Fibroblast of pulmonary artery (primary cell): ENCODE measurements at regions not wholly inside any gene's neighbourhood (a gene's known extent, or its start where the extent isn't known, plus 50 kb on each side); places are given as distances from the start of the nearest gene placed in this dataset.

ENCODE experiments used
- DNase-seq: peaks from one replicate; pipeline ENCODE4 v3.0.0-alpha.2; 2010; ENCODE audit warnings: low read depth
- H3K4me3 ChIP-seq: replicated peaks from 2 replicates; pipeline ENCODE4 v1.5.1; 2011; ENCODE audit warnings: low read depth, mild to moderate bottlenecking, control low read depth, low read length, moderate library complexity
- TF ChIP-seq, protein P1 (sequence below): IDR thresholded peaks from 2 replicates; pipeline ENCODE4 v1.5.1; 2011; ENCODE audit warnings: mild to moderate bottlenecking, control low read depth, low read length, inconsistent platforms; ENCODE audit errors: missing control alignments

DNA sequence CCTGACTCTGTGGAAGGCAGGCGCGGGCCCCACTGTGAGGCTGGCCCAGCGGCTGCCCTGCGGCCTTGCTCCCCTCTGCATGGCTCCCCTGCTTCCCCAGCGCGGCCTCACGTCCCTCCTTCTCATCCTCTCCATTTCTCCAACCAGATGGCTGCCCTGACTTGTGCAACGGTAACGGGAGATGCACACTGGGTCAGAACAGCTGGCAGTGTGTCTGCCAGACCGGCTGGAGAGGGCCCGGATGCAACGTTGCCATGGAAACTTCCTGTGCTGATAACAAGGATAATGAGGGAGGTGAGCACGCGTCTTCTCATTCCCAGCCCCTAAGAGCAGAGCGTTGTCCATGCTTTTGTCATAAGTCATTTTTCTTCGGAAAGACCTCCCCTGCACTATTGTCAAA is 129.0 kb upstream of the WWC1 start:
- DNase-seq = peak; percentile 50
- TF ChIP-seq, protein P1, sequence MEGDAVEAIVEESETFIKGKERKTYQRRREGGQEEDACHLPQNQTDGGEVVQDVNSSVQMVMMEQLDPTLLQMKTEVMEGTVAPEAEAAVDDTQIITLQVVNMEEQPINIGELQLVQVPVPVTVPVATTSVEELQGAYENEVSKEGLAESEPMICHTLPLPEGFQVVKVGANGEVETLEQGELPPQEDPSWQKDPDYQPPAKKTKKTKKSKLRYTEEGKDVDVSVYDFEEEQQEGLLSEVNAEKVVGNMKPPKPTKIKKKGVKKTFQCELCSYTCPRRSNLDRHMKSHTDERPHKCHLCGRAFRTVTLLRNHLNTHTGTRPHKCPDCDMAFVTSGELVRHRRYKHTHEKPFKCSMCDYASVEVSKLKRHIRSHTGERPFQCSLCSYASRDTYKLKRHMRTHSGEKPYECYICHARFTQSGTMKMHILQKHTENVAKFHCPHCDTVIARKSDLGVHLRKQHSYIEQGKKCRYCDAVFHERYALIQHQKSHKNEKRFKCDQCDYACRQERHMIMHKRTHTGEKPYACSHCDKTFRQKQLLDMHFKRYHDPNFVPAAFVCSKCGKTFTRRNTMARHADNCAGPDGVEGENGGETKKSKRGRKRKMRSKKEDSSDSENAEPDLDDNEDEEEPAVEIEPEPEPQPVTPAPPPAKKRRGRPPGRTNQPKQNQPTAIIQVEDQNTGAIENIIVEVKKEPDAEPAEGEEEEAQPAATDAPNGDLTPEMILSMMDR = no peak
- no peak overlapping the region for H3K4me3 ChIP-seq

GRCh38 chr5:168163966-168164365 is 127.5 kb upstream of the WWC1 start:
- TF ChIP-seq, protein P1 = no peak
- no peak for DNase-seq
- no peak overlapping the region for H3K4me3 ChIP-seq

GRCh38 chr5:168165221-168165914 is 126.1 kb upstream of the WWC1 start:
- DNase-seq = no peak
- H3K4me3 ChIP-seq = no peak overlapping the region

GRCh38 chr5:168165977-168166376 is 125.5 kb upstream of the WWC1 start:
- DNase-seq = no peak
- TF ChIP-seq, protein P1 = no peak
- no peak overlapping the region for H3K4me3 ChIP-seq

More at GRCh38 chr5:168165221-168165914, 126.1 kb upstream of the WWC1 start:
- TF ChIP-seq, protein P1 = no peak

DNA sequence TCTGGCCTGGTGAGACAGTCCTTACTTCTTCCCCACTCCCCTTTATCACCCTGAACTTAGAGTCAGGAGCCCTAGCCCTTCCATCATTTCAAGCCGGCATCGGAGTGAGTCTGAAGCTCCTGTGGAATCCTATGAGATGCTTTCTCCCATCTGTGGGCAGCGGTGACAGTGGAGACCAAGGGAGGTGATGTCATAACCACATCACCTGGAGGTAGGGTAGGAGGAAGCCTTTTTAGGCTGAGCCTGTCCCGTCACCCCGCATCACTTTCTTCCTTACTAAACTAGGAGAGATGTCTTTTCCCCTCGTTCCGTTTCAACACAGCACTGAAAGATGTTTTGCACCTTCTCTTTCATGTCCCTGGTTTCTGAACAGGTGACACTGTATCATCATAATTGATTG is 124.1 kb upstream of the WWC1 start:
- H3K4me3 ChIP-seq = no peak overlapping the region
- DNase-seq = no peak
- TF ChIP-seq, protein P1 = no peak

GRCh38 chr5:168168978-168169698 is 122.3 kb upstream of the WWC1 start:
- DNase-seq = no peak
- TF ChIP-seq, protein P1 = no peak
- no peak overlapping the region for H3K4me3 ChIP-seq

- TF ChIP-seq, protein P1 = no peak
- no peak for DNase-seq
- H3K4me3 ChIP-seq = no peak overlapping the region
Observed at GRCh38 chr5:168169791-168170190, 121.7 kb upstream of the WWC1 start.
